ENCODE measurements at regions not wholly inside any gene's neighbourhood (a gene's known extent, or its start where the extent isn't known, plus 50 kb on each side); places are given as distances from the start of the nearest gene placed in this dataset.

DNA sequence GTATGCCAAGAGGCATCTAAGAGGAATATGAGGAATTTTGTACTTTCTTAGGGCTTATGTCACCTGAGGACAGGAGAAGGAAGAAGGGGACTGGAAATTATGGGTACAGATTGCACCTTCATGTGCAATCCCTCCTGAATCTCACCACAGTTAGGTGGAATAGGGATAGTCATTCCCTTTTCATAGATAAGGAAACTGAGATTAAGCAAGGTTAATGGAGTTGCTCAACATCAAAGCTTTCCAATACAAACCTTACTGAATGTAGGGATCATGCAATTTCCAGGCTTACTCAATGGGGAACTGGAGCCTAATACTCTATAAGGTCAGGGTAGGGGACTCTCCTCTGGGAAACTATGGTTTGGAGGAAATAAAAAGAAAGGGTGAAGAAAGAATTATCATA is 133.0 kb downstream of the C11orf87 start:
- no peak for DNase-seq (ENCODE audit: low spot score)

DNA sequence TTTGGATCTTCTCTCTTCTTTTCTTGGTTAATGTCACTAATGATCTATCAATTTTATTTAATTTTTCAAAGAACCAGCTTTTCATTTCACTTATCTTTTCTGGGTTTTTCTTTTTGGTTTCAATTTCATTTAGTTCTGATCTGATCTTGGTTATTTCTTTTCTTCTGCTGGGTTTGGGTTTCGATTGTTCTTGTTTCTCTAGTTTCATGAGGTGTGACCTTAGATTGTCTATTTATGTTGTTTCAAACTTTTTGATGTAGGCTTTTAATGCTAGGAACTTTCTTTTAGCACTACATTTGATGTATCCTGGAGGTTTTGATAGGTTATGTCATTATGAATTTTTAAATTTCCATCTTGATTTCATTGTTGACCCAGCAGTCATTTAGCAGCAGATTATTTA is 142.3 kb downstream of the C11orf87 start:
- DNase-seq (ENCODE audit: low spot score), result no peak

DNA sequence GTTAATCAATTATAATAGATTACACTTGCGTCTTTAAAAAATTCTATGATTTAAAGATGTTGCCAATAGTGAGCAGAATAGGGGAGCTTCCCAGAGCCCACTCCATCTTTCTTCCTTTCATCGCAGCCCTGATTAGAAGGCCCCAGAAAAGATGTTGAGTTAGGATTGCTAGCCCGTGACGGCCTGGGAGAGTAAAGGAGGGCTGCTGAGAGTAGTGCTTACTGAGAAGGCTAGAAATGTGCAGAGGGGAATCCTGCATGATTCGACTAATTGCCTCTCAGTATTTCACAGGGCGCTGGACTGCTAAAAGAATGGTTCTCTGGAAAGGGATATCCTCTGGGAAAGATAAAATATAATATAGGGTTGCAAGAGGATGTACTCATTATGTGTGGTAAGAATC is 160.5 kb downstream of the C11orf87 start:
- no peak for DNase-seq (ENCODE audit: low spot score)

DNA sequence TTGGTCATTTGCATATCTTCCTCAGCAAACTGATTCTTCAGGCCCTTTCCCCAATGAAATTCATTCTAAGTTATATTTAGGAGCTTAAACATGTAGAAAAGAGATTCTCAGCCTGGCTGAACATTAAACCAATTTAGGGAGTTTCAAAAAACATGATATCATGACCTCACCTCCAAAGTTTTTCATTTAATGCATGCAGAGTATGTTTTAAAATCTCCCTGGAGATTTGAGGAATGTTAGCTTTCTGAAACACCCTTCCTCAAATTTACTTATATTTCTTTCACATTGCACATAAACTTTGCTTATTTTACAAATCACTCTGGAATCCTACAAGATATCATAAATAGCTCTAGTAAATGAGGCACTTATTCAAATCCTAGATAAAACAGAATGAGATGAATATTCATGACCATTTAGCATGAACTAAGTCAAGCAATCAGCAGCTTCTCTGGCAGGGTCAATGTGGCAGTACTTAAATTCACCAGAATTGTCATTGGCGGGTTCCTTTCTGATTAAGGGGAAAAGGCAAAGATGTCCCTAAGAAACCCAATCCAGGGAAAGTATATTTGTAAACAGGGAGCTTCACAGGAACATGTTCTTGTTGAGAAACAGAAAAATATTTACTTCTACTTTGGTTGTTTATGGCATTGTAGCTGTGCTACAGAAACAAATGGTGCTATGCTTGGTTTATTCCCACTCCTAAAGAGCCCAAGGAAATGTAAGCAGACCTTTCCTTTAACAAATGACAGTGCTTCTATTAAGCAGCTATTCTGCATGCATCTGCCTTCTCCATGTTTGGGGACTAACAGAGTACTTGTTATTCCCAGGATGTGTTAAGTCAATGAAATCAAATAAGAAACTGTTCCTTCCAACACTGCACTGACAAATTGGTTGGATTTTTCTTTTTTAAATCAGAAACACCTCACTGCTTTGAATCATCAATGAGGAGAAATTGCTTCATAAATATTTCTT is 162.3 kb downstream of the C11orf87 start:
- no peak for DNase-seq (ENCODE audit: low spot score)

DNA sequence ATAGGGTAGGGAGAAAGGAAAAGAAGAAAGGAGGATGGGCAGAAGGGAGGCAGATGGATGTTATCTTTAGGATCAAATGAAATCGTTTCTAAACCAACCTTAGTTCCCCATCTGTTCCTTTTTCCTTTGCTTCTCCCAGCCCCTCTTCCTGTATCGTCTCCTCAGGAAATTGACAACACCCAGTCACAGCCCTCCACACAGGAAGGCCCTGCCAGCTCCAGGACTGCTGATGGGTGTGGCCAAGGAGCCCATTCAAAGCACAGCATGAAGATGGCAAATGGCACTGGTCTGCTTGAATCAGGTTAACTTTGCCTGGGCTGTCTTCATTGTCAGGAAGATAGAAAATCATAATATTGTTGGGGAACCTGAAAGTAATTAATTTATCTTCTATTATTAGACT is 164.8 kb downstream of the C11orf87 start:
- no peak for DNase-seq (ENCODE audit: low spot score)

DNA sequence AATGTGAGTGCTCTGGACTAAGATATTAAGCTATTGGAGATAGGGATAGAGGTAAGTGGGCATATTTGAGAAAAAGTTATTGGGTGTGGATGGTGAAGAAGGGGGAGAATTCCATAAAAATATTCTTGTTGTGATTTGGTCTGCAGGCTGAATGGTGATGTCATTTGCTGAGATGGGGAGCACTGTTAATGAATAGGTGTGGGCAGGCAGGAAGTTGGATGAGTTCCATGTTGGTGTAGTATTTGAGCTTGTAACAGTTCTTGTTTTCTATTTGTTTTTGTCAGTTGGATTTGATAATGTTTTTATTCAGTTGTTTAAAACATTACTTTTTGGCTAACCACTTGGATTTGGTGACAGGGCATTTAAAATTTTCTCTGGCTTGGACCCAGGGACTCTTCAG is 168.8 kb downstream of the C11orf87 start:
- no peak for DNase-seq (ENCODE audit: low spot score)

DNA sequence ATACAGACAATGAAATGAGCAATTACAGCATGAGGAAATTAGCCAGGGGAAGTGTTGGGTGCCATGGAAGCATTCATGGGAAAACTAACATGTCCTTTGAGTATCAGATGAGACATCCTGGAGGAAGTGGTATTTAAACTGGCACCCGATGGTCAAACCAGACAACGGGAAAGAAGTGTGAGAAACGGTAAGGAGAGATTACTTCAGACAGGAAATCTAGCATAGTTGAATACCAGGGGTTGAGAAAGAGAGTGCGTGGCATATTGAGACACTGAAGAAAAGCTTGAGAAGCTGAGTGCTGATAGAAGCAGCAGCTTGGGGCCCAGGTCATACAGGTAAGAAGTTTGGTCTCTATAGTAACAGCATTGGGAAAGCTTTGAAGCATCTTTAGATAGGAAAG is 175.3 kb downstream of the C11orf87 start:
- DNase-seq (ENCODE audit: low spot score), result no peak

DNA sequence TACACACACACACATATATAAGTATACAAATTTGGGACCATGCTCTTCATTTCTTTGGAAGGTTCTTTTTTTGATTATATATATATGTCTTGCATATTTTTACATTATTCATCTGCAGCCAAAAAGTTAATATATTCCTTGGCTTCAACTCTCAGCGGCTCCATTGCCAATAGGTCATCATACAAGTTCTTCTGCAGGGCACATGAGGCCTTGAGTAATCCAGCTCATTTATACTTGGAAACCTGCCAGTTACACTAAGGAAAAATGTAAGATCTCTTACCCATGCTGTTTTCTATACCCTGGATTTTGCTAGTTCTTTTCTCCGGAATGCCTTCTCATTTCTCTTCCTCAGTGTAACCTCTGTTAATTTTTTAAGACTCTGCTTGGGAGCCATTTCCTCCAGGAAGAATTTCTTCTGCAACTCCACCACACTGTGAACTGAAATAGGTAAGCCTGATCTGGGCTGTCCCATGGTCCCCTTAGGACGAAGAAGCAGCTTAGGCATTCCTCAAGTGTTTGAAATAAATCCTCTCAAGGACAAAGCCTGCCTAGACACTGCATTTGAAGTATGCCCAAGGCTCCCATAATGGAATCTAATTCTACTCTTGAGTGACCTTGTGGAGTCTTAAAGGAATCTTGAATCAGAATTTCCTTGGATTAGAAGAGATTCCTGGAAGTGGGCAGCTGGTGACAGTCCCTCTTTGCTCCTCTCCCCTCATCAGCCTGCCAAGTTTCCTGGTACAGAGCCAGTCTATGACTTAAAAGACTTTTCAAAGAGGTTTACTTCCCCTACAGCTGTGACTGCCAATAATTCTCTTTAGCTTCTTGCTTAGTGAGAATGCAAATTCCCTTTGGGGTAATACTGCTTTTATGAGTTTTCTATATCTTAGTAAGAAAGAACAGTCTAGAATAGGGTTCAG is 182.8 kb downstream of the C11orf87 start:
- DNase-seq (ENCODE audit: low spot score), result no peak

DNA sequence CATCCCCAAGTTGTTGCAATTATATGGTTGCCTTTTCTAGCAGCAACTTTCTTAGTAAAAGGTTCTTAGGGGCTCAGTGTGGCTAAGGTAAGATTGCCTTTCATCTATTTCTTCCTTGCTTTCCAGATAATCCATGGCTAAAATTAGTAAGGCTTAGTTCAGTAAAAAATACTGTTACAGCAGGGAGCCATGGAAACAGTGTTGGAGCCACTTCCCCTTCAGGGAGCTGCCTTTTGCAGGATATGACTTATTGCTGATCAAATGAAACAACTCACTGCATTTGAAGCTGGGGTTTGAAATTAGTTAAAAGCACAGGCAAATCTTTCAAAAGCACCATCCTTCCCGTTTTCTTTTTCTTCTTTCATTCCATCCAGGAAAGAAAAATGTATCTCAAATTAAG is 184.3 kb downstream of the C11orf87 start:
- no peak for DNase-seq (ENCODE audit: low spot score)

DNA sequence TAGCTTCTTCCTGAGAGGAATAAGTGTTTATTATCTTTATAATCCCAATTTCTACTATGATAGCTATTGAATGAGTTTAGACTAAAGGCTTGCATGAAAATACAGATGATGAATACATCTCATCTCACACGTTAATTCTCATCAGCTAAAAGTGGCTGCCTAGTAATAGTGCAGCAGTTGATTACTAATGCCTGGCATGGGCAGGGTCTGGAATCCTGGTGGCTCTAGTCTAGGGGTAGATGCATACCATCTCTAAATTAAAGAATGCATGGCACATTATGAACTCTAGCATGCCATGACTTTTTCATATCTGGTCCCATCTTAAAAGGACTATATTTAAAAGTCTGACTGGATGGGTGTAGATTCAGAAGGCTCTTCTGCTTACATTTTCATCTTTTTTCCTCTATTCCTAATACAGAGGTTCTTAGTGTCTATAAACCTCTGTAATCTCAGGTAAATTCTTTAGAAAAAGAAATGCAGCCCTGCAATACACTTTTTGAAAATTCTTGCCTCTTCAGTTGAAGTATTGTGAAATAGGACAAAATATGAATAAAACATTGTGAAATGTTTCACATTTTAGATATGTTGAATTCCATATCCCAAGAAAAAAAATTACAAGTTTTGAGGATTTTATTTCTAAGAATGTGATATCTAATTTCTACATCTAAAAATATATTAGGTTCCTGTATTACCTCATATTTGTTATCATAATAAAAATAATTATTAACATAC is 187.6 kb downstream of the C11orf87 start:
- DNase-seq (ENCODE audit: low spot score), result no peak

DNA sequence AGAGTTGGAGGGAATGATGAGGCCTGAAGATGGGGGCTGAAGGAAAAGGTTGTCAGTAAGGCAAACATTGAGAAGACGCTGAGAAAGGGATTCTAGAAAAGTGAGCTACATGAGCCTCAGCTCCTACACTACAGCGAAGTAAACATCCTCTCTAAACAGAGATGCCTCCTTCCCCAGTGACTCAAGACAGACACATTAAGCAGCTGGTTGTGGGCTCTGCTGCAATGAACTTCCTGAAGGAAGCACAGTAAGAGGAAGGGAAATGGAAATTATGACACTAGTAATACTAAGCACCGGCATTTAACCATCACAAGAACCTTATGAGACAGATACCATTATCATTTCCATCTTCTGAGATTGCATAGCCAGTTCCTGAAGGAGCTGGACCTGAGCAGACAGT is 190.5 kb downstream of the C11orf87 start:
- DNase-seq (ENCODE audit: low spot score), result no peak

DNA sequence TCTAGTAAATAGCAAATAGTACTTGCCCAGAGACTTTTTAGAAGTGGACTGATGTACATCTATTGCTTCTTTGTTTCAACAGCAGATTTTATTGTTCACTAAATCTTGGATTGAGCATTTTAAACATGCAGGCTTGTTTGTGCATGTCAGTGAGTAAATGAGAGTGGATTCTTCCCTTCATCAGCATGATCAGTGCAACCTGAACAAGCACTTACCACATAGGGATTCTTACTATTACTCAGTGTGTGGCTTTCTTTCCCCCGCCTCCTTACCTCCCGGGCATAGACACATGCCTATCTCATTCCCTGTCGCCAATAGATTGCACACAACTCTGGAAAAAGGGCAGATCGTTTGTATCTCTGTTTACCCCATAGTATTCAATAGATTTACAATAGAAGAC is 197.5 kb downstream of the C11orf87 start:
- no peak for DNase-seq (ENCODE audit: low spot score)

DNA sequence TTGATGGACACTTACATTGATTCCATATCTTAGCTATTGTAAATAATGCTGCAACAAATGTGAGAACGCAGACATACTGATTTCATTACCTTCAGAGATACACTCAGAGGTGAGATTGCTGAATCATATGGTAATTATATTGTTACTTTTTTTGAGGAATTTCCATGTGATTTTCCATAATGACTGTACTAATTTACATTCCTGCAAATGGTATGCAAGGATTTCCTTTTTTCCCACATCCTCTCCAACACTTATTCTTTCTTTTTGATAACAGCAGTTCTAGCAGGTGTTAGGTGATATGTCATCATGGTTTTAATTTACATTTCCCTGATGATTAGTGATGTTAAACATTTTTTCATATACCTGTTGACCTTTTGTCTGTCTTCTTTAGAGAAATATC is 207.7 kb downstream of the C11orf87 start:
- no peak for DNase-seq (ENCODE audit: low spot score)

DNA sequence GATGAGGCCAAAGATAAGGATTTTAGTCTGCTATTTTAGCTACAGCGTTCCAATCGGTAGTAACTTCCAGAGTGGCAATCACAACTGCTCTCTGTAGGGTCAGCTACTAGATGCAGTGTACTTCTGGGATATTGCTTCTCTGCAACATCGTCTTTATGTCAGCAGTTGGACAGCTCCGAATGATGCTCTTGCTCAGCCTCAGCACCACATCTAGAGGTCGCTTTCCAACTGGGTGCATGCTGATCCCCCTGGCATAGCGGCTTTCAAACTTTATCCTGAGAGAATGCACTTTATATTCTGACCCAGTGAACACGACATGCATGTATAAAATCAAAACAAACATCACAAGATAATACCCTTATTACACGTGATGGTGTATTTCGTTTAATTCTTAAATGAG is 219.6 kb downstream of the C11orf87 start:
- DNase-seq (ENCODE audit: low spot score), result no peak

DNA sequence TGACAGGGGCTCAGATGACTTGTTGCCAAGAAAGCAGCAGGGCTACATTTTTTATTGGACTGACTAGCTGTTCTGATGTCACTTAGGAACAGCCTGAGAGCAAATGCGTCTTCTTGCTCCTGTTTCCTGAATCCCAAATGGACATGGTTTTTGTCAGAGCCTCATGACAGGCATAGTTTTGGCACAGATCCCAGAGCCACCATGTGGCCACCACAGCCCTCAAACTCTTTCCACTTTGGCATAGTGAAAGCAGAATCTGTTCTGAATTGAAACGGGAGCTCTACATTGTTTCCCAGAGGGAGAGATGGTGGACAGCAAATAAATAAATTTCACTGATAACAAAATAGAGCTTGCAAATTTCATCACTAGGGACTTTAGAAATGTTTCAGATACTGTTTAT is 222.2 kb downstream of the C11orf87 start:
- DNase-seq (ENCODE audit: low spot score), result no peak

DNA sequence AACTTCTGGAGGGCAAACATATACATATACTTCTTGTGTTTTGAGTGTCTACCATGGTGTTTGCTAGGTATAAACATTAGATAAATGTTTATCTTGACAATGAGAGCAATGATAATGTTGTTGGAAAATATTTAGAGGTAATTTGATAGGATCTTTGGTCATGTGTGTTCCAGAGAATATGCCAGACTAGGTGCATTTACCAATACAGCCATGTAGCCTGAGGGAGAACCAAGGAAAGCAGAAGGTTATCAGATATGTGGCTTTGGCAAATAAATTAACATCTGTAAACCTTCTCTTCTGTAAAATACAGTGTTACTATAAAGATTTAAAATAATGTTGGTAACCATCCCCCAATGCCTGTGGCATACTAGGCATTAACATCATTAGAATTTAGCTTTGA is 226.8 kb downstream of the C11orf87 start:
- no peak for DNase-seq (ENCODE audit: low spot score)

DNA sequence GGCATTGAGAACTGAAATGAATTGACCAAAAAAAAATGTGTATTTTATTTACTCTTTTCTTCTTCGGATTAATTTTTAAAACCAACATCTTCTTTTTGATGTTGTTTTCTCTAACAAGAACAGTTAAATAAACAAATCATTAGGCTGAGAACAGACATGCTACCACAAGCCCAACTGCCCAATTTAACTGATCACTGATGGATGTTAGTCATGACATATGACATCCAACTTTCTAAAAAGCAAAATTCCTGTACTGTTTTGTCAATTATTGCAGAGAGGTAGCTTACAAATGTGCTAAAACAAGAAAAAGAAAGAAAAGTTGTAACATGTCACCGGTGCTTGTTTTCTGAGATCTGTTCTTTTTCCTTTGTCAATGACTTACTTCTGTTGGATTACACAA is 232.1 kb downstream of the C11orf87 start:
- DNase-seq (ENCODE audit: low spot score), result no peak

DNA sequence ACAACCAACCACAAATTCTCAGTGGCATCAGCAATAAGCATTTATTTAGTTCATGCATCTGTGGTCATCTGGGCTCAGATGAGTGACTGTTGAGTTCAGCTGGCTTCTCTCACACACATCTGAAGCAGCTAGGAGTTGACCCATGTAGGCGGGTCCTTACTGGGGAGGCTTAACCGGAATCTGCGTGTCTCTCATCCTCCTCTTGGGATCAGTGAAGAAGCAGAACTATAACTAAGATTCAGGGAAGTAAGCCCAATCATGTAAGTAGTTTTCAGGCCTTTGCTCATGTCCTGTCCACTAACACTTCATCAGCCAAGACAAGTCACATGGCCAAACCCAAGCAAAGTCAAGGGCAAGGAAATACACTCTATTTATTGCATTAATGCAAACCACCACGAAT is 236.2 kb downstream of the C11orf87 start:
- no peak for DNase-seq (ENCODE audit: low spot score)

DNA sequence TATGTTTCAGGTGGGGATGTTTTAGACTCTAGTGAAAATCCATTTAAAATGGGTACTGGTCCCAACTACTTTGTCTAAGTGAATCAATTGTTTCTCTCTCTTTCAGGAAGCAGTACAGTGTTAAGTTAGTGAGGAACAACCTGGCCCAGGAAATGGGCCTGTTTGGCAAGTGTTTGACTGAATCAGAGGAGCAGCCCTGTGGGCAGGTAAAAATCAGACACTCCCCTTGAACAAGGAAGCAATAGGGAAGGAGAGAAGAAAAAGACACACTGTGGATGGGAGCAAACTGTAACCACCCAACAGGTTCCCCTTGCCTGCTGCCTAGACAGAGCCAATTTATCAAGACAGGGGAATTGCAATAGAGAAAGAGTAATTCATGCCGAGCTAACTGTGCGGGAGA is 245.7 kb downstream of the C11orf87 start:
- no peak for DNase-seq (ENCODE audit: low spot score)

DNA sequence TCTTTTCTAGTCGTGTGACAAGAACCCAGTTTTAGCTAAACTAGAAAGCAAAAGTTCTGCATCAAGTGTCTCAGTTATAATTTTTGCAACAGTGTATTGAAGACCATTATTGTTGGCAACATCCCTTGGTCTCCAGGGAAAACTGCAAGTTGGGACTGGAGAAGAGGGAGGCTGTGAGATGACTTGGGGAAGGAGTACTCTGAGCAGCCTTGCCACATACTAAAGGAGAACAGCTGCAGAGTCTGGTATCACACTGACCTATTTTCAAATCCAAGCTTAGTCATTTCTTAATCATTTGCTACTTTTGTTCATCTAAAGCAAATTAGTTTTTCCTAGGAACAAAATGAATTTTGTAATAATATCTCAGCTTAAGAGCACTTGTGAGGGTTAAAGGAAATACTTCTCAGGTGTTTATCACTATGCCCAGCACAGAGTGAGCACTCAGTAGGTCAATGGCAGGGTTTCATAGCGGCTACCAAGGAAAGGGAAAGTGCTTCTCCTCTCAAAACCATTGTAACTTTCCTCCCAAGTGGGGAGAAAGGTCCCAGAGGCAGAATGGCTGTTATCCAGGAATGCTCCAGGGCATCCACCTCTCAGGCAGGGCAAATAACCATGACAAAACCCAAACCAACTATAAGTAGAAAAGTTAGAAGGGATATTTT is 247.1 kb downstream of the C11orf87 start:
- no peak for DNase-seq (ENCODE audit: low spot score)

DNA sequence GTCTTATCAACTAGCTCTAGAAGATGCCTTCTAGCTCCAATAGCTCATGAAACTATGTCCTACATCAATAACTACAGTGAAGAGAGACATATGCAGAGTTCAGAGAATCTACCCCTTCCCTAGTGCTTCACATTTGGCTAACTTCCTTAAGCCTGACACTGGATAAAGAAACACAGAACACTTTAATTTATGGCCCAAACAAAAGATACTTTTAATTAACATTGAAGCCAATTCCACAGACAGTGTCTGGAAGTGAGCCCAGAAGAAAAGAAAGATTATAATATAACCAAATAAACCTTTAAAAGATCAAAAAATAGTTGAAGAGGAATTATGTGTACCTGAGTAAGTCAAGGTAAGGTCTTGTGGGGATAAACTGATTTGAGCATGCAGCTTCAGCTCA is 255.2 kb downstream of the C11orf87 start:
- no peak for DNase-seq (ENCODE audit: low spot score)

DNA sequence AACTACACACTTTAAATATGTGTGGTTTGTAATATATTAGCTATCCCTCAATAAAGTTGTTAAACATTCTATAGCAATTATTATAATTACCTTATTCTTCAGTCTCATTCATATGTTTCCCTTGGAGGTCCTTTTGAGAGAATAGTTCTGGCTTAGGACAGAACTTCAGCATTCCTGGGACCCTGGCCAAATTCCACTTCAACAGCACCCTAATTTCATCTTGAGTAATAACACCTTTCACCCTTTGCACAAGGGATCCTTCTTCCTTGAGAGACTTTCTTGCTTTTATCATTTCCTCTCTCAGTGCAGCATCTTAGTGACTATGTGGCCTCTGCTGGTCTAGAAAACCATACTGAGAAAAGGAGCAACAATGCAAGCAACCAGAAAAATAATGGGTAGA is 255.9 kb downstream of the C11orf87 start:
- no peak for DNase-seq (ENCODE audit: low spot score)

Measured in hematopoietic multipotent progenitor cell treated with erythropoietin and hydrocortisone succinate and interleukin-3 and kit ligand, for 15 days (in vitro differentiated cells).